ENCODE measurements at regions not wholly inside any gene's neighbourhood (a gene's known extent, or its start where the extent isn't known, plus 50 kb on each side); places are given as distances from the start of the nearest gene placed in this dataset.

GRCh38 chr2:16121986-16122390 is 181.6 kb downstream of the MYCN start:
- H3K9me3 ChIP-seq (ENCODE audit: control insufficient read depth, low read length): no peaks in the 10 kb centered on the region
- H3K4me2 ChIP-seq (ENCODE audit: low read length): no peak overlapping the region
- no peak overlapping the region for H3K4me3 ChIP-seq (ENCODE audit: low read depth, low read length)
- no peak overlapping the region for H3K9ac ChIP-seq
- H2AFZ ChIP-seq: no peak overlapping the region
- H3K79me2 ChIP-seq: no peaks in the 10 kb centered on the region
- no peak overlapping the region for H3K27ac ChIP-seq
- H3K27me3 ChIP-seq (ENCODE audit: control insufficient read depth, insufficient read depth, low read length): no peaks in the 10 kb centered on the region
- no peaks in the 10 kb centered on the region for H3K4me1 ChIP-seq
- peaks cover 4% of the 10 kb centered on the region for H3K36me3 ChIP-seq (ENCODE audit: control insufficient read depth, insufficient read depth, low read length)
- TF ChIP-seq CTCF (IDR thresholded peaks at IDR 0.05): no peak

GRCh38 chr2:16121231-16121985 is 181.1 kb downstream of the MYCN start:
- H3K27ac ChIP-seq: no peak overlapping the region
- H3K79me2 ChIP-seq: no peaks in the 10 kb centered on the region
- H3K9me3 ChIP-seq (ENCODE audit: control insufficient read depth, low read length): no peaks in the 10 kb centered on the region
- H3K27me3 ChIP-seq (ENCODE audit: control insufficient read depth, insufficient read depth, low read length): no peaks in the 10 kb centered on the region
- H3K36me3 ChIP-seq (ENCODE audit: control insufficient read depth, insufficient read depth, low read length): peaks cover 4% of the 10 kb centered on the region
- H3K4me3 ChIP-seq (ENCODE audit: low read depth, low read length): no peak overlapping the region
- H3K9ac ChIP-seq: no peak overlapping the region
- no peak for TF ChIP-seq CTCF (IDR thresholded peaks at IDR 0.05)
- no peaks in the 10 kb centered on the region for H3K4me1 ChIP-seq
- no peak overlapping the region for H3K4me2 ChIP-seq (ENCODE audit: low read length)
- H2AFZ ChIP-seq: no peak overlapping the region

GRCh38 chr2:16120591-16121180 is 180.3 kb downstream of the MYCN start:
- no peaks in the 10 kb centered on the region for H3K79me2 ChIP-seq
- no peak overlapping the region for H3K27ac ChIP-seq
- no peaks in the 10 kb centered on the region for H3K27me3 ChIP-seq (ENCODE audit: control insufficient read depth, insufficient read depth, low read length)
- no peaks in the 10 kb centered on the region for H3K9me3 ChIP-seq (ENCODE audit: control insufficient read depth, low read length)
- no peak for TF ChIP-seq CTCF (IDR thresholded peaks at IDR 0.05)
- H3K36me3 ChIP-seq (ENCODE audit: control insufficient read depth, insufficient read depth, low read length): peaks cover 4% of the 10 kb centered on the region
- no peak overlapping the region for H2AFZ ChIP-seq
- no peak overlapping the region for H3K9ac ChIP-seq
- no peak overlapping the region for H3K4me2 ChIP-seq (ENCODE audit: low read length)
- no peak overlapping the region for H3K4me3 ChIP-seq (ENCODE audit: low read depth, low read length)
- H3K4me1 ChIP-seq: no peaks in the 10 kb centered on the region

GRCh38 chr2:16119741-16120140 is 179.4 kb downstream of the MYCN start:
- no peaks in the 10 kb centered on the region for H3K9me3 ChIP-seq (ENCODE audit: control insufficient read depth, low read length)
- no peak overlapping the region for H3K9ac ChIP-seq
- H3K79me2 ChIP-seq: no peaks in the 10 kb centered on the region
- no peaks in the 10 kb centered on the region for H3K27me3 ChIP-seq (ENCODE audit: control insufficient read depth, insufficient read depth, low read length)
- TF ChIP-seq CTCF (IDR thresholded peaks at IDR 0.05): no peak
- no peak overlapping the region for H3K27ac ChIP-seq
- H3K4me1 ChIP-seq: no peaks in the 10 kb centered on the region
- H2AFZ ChIP-seq: no peak overlapping the region
- H3K4me3 ChIP-seq (ENCODE audit: low read depth, low read length): no peak overlapping the region
- no peak overlapping the region for H3K4me2 ChIP-seq (ENCODE audit: low read length)
- H3K36me3 ChIP-seq (ENCODE audit: control insufficient read depth, insufficient read depth, low read length): peaks cover 4% of the 10 kb centered on the region
